ENCODE measurements at regions not wholly inside any gene's neighbourhood (a gene's known extent, or its start where the extent isn't known, plus 50 kb on each side); places are given as distances from the start of the nearest gene placed in this dataset.

- no peak overlapping the region for H3K4me3 ChIP-seq (ENCODE audit: insufficient read length, low read depth)
- no peak overlapping the region for H3K9ac ChIP-seq (ENCODE audit: insufficient read length, low read depth)
- no peaks in the 10 kb centered on the region for H3K27me3 ChIP-seq (ENCODE audit: insufficient read depth, insufficient read length)
- TF ChIP-seq YY1 (IDR thresholded peaks at IDR 0.05; ENCODE audit: insufficient read depth, insufficient read length): no peak
- no peak for TF ChIP-seq SUZ12 (IDR thresholded peaks at IDR 0.05; ENCODE audit: extremely low read depth, insufficient read depth, insufficient read length)
- TF ChIP-seq ZNF274 (IDR thresholded peaks at IDR 0.05; ENCODE audit: low read depth, low read length): no peak
- no peaks in the 10 kb centered on the region for H3K4me1 ChIP-seq (ENCODE audit: insufficient read depth, insufficient read length)
- H3K9me3 ChIP-seq (ENCODE audit: insufficient read depth, low read length): no peaks in the 10 kb centered on the region
- DNase-seq (ENCODE audit: low read depth, low spot score): no peak
- no peaks in the 10 kb centered on the region for H3K36me3 ChIP-seq (ENCODE audit: insufficient read depth, insufficient read length, low read length)
Measured at GRCh38 chr10:44467090-44467489, 82.2 kb upstream of the CXCL12 start.

GRCh38 chr10:44467900-44468299 is 83.0 kb upstream of the CXCL12 start:
- Histone ChIP-seq H3K4me3 (ENCODE audit: insufficient read length, low read depth) (no peak overlapping the region), H3K9ac (ENCODE audit: insufficient read length, low read depth) (no peak overlapping the region), H3K27me3 (ENCODE audit: insufficient read depth, insufficient read length) (no peaks in the 10 kb centered on the region), H3K4me1 (ENCODE audit: insufficient read depth, insufficient read length) (no peaks in the 10 kb centered on the region), H3K36me3 (ENCODE audit: insufficient read depth, insufficient read length, low read length) (no peaks in the 10 kb centered on the region), H3K9me3 (ENCODE audit: insufficient read depth, low read length) (no peaks in the 10 kb centered on the region)
- no peak for DNase-seq (ENCODE audit: low read depth, low spot score)
- no peak for TF ChIP-seq SUZ12 (IDR thresholded peaks at IDR 0.05; ENCODE audit: extremely low read depth, insufficient read depth, insufficient read length)
- no peak for TF ChIP-seq ZNF274 (IDR thresholded peaks at IDR 0.05; ENCODE audit: low read depth, low read length)
- no peak for TF ChIP-seq YY1 (IDR thresholded peaks at IDR 0.05; ENCODE audit: insufficient read depth, insufficient read length)

- Histone ChIP-seq H3K9ac (ENCODE audit: insufficient read length, low read depth) (no peak overlapping the region), H3K4me3 (ENCODE audit: insufficient read length, low read depth) (no peak overlapping the region), H3K36me3 (ENCODE audit: insufficient read depth, insufficient read length, low read length) (no peaks in the 10 kb centered on the region), H3K4me1 (ENCODE audit: insufficient read depth, insufficient read length) (no peaks in the 10 kb centered on the region), H3K9me3 (ENCODE audit: insufficient read depth, low read length) (no peaks in the 10 kb centered on the region), H3K27me3 (ENCODE audit: insufficient read depth, insufficient read length) (no peaks in the 10 kb centered on the region)
- DNase-seq (ENCODE audit: low read depth, low spot score): no peak
- TF ChIP-seq YY1 (IDR thresholded peaks at IDR 0.05; ENCODE audit: insufficient read depth, insufficient read length): no peak
- no peak for TF ChIP-seq SUZ12 (IDR thresholded peaks at IDR 0.05; ENCODE audit: extremely low read depth, insufficient read depth, insufficient read length)
- TF ChIP-seq ZNF274 (IDR thresholded peaks at IDR 0.05; ENCODE audit: low read depth, low read length): no peak
Measured at GRCh38 chr10:44468525-44468924, 83.6 kb upstream of the CXCL12 start.

DNA sequence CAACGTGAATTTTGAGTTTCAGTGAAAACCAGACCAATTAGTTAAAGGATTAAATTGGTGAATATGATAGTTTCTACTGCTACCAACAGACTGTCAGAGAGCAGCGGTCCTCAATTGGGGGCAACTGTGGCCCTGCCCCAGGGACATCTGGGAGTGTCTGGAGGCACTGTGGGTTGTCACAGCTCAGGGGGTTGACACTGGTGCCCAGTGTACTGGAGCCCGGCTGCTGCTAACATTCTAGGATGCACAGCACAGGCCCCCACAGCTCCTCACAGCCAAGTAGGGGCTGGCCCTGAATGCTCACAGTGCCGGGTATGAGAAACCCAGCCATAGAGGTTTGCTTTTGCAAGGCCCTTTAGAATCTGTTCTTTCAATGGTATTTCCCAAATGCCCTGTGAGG is 84.1 kb upstream of the CXCL12 start:
- TF ChIP-seq ZNF274 (IDR thresholded peaks at IDR 0.05; ENCODE audit: low read depth, low read length): no peak
- TF ChIP-seq SUZ12 (IDR thresholded peaks at IDR 0.05; ENCODE audit: extremely low read depth, insufficient read depth, insufficient read length): no peak
- no peak for TF ChIP-seq YY1 (IDR thresholded peaks at IDR 0.05; ENCODE audit: insufficient read depth, insufficient read length)
- no peak overlapping the region for H3K9ac ChIP-seq (ENCODE audit: insufficient read length, low read depth)

GRCh38 chr10:44470784-44471183 is 85.9 kb upstream of the CXCL12 start:
- Histone ChIP-seq H3K9ac (ENCODE audit: insufficient read length, low read depth) (no peak overlapping the region), H3K9me3 (ENCODE audit: insufficient read depth, low read length) (no peaks in the 10 kb centered on the region)

More for the DNA sequence above, 84.1 kb upstream of the CXCL12 start:
- DNase-seq (ENCODE audit: low read depth, low spot score): no peak
- Histone ChIP-seq H3K27me3 (ENCODE audit: insufficient read depth, insufficient read length) (no peaks in the 10 kb centered on the region), H3K4me1 (ENCODE audit: insufficient read depth, insufficient read length) (no peaks in the 10 kb centered on the region), H3K36me3 (ENCODE audit: insufficient read depth, insufficient read length, low read length) (no peaks in the 10 kb centered on the region), H3K9me3 (ENCODE audit: insufficient read depth, low read length) (no peaks in the 10 kb centered on the region), H3K4me3 (ENCODE audit: insufficient read length, low read depth) (no peak overlapping the region)

DNA sequence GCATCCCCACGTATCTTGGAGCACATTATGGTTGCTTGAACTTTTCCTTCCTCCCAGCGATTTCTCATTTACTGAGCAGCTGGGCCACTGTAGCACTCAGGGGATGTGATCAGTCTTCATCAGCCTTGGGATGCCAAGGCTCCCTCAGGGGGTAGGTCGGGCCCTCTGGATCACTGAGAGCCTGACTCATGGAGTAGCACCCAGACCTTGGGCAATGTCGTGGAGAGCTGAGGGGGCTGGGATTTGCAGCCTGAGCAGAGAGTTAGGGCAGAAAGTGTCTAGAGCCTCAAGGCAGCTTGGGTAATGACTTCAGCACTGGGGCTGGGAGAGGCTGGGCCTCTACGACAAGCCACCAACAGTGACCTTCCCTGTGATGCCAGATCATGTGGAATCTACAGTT is 86.5 kb upstream of the CXCL12 start:
- no peaks in the 10 kb centered on the region for H3K36me3 ChIP-seq (ENCODE audit: insufficient read depth, insufficient read length, low read length)
- H3K9ac ChIP-seq (ENCODE audit: insufficient read length, low read depth): no peak overlapping the region
- TF ChIP-seq SUZ12 (IDR thresholded peaks at IDR 0.05; ENCODE audit: extremely low read depth, insufficient read depth, insufficient read length) (no peak), YY1 (IDR thresholded peaks at IDR 0.05; ENCODE audit: insufficient read depth, insufficient read length) (no peak), ZNF274 (IDR thresholded peaks at IDR 0.05; ENCODE audit: low read depth, low read length) (no peak)
- H3K27me3 ChIP-seq (ENCODE audit: insufficient read depth, insufficient read length): no peaks in the 10 kb centered on the region
- H3K9me3 ChIP-seq (ENCODE audit: insufficient read depth, low read length): no peaks in the 10 kb centered on the region
- no peak overlapping the region for H3K4me3 ChIP-seq (ENCODE audit: insufficient read length, low read depth)
- no peaks in the 10 kb centered on the region for H3K4me1 ChIP-seq (ENCODE audit: insufficient read depth, insufficient read length)
- DNase-seq (ENCODE audit: low read depth, low spot score): no peak

More at GRCh38 chr10:44470784-44471183, 85.9 kb upstream of the CXCL12 start:
- H3K36me3 ChIP-seq (ENCODE audit: insufficient read depth, insufficient read length, low read length): no peaks in the 10 kb centered on the region
- no peaks in the 10 kb centered on the region for H3K4me1 ChIP-seq (ENCODE audit: insufficient read depth, insufficient read length)
- no peaks in the 10 kb centered on the region for H3K27me3 ChIP-seq (ENCODE audit: insufficient read depth, insufficient read length)
- no peak overlapping the region for H3K4me3 ChIP-seq (ENCODE audit: insufficient read length, low read depth)
- DNase-seq (ENCODE audit: low read depth, low spot score): no peak
- TF ChIP-seq YY1 (IDR thresholded peaks at IDR 0.05; ENCODE audit: insufficient read depth, insufficient read length) (no peak), SUZ12 (IDR thresholded peaks at IDR 0.05; ENCODE audit: extremely low read depth, insufficient read depth, insufficient read length) (no peak), ZNF274 (IDR thresholded peaks at IDR 0.05; ENCODE audit: low read depth, low read length) (no peak)

DNA sequence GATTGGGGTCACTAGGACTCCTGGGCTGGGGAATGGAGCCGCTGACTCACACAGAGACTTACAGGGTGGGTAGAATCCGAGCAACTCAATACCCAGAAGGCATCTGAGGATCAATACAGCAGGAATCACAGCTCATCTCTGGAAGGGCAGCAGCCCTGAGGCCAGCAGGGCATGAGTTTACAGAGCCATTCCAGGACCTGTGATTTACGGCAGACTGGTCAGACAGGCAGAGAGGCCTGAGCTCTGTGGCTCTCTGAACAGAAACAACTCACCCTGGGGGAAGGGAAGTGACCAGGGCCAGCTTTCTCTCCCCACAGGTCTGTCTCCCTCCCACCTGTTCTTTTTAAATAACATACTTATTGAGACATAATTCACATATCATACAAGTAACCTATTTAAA is 88.2 kb upstream of the CXCL12 start:
- H3K36me3 ChIP-seq (ENCODE audit: insufficient read depth, insufficient read length, low read length): no peaks in the 10 kb centered on the region
- no peaks in the 10 kb centered on the region for H3K9me3 ChIP-seq (ENCODE audit: insufficient read depth, low read length)
- no peaks in the 10 kb centered on the region for H3K27me3 ChIP-seq (ENCODE audit: insufficient read depth, insufficient read length)
- TF ChIP-seq YY1 (IDR thresholded peaks at IDR 0.05; ENCODE audit: insufficient read depth, insufficient read length): no peak
- no peak for TF ChIP-seq SUZ12 (IDR thresholded peaks at IDR 0.05; ENCODE audit: extremely low read depth, insufficient read depth, insufficient read length)
- no peak for TF ChIP-seq ZNF274 (IDR thresholded peaks at IDR 0.05; ENCODE audit: low read depth, low read length)
- H3K4me3 ChIP-seq (ENCODE audit: insufficient read length, low read depth): no peak overlapping the region
- DNase-seq (ENCODE audit: low read depth, low spot score): no peak
- no peaks in the 10 kb centered on the region for H3K4me1 ChIP-seq (ENCODE audit: insufficient read depth, insufficient read length)
- no peak overlapping the region for H3K9ac ChIP-seq (ENCODE audit: insufficient read length, low read depth)
